HG02884 (cell line): ENCODE measurements at regions not wholly inside any gene's neighbourhood (a gene's known extent, or its start where the extent isn't known, plus 50 kb on each side); places are given as distances from the start of the nearest gene placed in this dataset.
"Not testable (repeated sequence)": the region's sequence is repeated elsewhere in the genome, so short reads cannot be mapped to it uniquely, and the experiment has no call there.

ENCODE experiments used
- ATAC-seq: cut with Tn5 transposase; IDR thresholded peaks from one replicate; pipeline ENCODE4 v1.9.1; 2021; ENCODE audit warnings: mild to moderate bottlenecking, moderate library complexity; ENCODE audit not compliant: unreplicated experiment

DNA sequence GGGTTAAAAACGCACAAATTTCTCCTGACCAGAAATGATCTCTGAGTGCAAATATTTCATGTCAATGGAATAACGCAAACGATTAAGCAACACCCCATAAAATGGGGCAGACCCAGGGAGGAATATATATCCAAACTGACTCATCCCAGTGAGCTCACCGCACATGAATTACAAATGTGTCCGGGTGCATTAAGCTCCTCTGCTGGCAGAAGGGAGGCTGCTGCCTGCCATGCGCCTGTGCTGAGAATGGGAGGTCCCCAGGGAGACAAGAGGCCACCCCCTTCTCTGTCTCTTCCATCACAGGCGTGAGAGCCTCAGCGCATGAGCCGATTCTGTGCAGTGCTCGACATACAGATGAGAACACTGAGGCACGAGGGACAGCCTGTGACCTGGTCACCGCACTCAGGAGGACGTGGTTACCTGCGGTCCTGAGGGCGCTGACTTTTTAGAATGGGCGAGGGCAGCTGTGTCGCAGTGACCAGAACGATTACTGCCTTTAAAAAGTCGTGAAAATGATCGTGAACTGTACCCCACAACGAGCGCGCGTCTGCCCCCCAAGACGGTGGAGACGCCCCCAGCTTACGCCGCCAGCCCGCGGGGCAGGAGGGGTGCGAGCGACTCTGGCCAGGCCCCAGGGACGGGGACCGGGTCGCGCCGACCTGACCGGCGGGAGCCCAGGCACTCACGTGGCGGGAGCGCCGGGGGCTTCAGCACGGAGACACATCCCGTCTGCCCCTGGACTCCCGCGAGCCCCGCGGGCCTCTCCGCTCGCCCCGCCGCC is 188.5 kb downstream of the ADRA2C start:
- not testable (repeated sequence) for ATAC-seq

GRCh38 chr4:3955321-3956164 is 189.4 kb downstream of the ADRA2C start:
- peak; percentile 98 for ATAC-seq

- ATAC-seq, result not testable (repeated sequence)
Observed at GRCh38 chr4:3956165-3956867, 190.1 kb downstream of the ADRA2C start.

- ATAC-seq, result not testable (repeated sequence)
Observed at GRCh38 chr4:3961091-3961672, 195.0 kb downstream of the ADRA2C start.

GRCh38 chr4:3964572-3965278 is 198.5 kb downstream of the ADRA2C start:
- ATAC-seq, result not testable (repeated sequence)

GRCh38 chr4:3967204-3967603 is 201.0 kb downstream of the ADRA2C start:
- not testable (repeated sequence) for ATAC-seq

DNA sequence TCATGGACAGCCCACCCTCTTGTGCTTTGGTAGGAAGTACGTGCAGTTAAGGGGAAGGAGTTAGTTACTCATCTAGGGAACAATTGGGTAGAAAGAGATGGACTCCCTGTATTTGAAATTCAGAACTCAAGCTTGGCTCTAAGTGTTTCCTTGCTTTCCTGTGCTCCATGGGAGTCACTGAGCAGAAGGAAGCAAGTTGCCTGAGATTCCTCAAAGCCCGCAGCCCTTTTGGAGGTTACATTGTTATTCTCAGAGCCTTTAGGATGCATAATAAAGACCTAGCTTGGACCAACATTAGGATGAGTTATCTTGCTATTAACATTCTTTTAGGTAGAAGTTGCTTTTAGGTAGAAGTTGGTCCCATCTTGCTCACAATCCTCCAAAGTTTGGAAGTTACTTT is 206.4 kb downstream of the ADRA2C start:
- ATAC-seq, result not testable (repeated sequence)

GRCh38 chr4:3973581-3974200 is 207.5 kb downstream of the ADRA2C start:
- not testable (repeated sequence) for ATAC-seq

GRCh38 chr4:3983518-3984125 is 217.4 kb downstream of the ADRA2C start:
- ATAC-seq, result not testable (repeated sequence)

- ATAC-seq, result not testable (repeated sequence)
Observed at GRCh38 chr4:3984796-3985195, 218.6 kb downstream of the ADRA2C start.

GRCh38 chr4:3986412-3986811 is 220.2 kb downstream of the ADRA2C start:
- ATAC-seq, result not testable (repeated sequence)

DNA sequence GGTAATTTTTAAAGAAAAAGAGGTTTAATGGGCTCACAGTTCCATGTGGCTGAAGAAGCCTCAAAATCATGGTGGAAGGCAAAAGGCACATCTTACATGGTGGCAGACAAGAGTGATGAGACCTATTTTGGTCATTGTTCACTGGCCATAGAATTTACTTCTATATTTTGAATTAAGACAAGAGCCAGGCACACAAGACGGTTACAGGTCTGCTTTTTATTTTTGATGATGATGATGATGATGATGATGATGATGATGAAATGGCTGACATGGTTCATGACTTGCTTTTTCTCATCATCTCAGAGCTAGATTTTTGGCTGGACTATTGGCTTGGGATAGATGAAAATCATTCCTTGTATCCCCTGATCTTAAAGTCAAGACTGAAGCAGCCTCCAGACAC is 229.3 kb downstream of the OTOP1 start:
- ATAC-seq, result not testable (repeated sequence)

GRCh38 chr4:4004036-4004435 is 222.7 kb downstream of the OTOP1 start:
- not testable (repeated sequence) for ATAC-seq

DNA sequence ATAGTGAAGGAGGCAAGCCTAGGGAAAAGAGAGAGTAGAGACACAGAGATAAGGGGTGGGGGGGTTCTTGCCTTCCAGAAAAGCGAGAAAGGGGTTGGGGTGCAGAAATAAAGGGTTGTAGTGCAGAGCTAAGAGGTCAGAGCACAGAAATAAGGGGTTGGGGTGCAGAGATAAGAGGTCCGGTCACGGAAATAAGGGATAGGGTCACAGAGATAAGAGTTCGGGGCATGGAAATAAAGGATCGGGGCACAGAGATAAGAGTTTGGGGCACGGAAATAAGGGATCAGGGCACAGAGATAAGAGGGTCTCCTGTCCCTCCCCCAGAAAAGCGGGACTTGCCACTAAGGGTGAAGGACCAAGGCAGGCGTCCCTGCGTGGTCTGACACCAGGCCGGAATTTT is 222.0 kb downstream of the OTOP1 start:
- ATAC-seq, result not testable (repeated sequence)

DNA sequence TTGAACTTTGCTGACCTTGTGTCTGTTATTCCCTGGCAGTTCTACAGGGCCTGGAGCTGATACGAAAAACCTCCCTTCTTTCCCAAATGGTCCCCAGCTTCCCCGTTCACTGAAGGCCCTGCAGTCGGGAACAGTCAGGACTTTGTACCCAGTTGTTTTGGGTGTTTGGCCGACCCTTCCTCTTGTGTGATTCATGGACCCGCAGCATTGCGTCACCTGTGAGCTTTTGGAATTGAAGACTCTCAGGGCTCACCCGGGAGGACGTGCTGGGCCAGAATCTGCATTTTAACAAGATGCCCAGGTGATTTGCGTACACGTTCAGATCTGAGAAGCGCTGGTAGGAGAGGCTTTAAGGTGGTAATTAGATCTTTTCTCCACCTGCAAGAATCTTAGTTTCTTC is 220.4 kb downstream of the OTOP1 start:
- ATAC-seq, result not testable (repeated sequence)

- ATAC-seq, result not testable (repeated sequence)
Observed at GRCh38 chr4:4019071-4019470, 207.7 kb downstream of the OTOP1 start.

- not testable (repeated sequence) for ATAC-seq
Observed at GRCh38 chr4:4021161-4021560, 205.6 kb downstream of the OTOP1 start.

GRCh38 chr4:4026708-4027107 is 200.0 kb downstream of the OTOP1 start:
- not testable (repeated sequence) for ATAC-seq

DNA sequence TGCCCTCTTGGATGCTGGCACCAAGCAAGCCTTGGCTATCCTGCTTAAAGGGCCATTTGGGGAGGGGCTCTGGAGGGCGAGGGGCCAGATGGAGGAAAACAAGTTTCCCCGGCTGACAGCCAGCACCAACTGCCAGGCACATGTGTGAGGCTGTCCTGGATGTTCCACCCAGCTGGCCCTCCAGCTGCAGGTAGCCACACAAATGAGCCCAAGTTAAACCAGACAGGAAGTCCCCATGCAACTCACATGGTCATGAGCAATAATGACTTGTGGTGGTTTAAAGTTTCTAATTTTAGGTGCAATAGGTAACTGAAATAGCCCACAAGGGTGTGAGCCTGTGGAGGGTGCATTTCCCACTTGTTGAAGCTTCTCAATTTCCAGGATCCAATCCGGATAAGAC is 198.0 kb downstream of the OTOP1 start:
- ATAC-seq, result not testable (repeated sequence)
